Endothelial cell of umbilical vein (primary cell): ENCODE measurements at regions not wholly inside any gene's neighbourhood (a gene's known extent, or its start where the extent isn't known, plus 50 kb on each side); places are given as distances from the start of the nearest gene placed in this dataset.

Experiments used
- BruUV-seq: library from RNA; stranded (reverse); fragments of 400-500 nt; replicated peaks from 2 replicates; lab custom pipeline; 2021; lab: Mats Ljungman, UMichigan
- CTCF ChIA-PET: fragments of 300-600, 350-600 bp; sonication (Branson Sonifier 250); formaldehyde crosslinking; loops from one replicate; lab custom pipeline; 2021; ENCODE audit warnings: antibody characterized with exemption, inconsistent platforms; lab: Charles Lee
- POLR2A ChIA-PET: fragments of 300-600, 350-600 bp; sonication (Branson Sonifier 250); formaldehyde crosslinking; loops from one replicate; lab custom pipeline; 2021; ENCODE audit warnings: antibody characterized with exemption, inconsistent platforms; lab: Charles Lee
- DNase-seq: peaks from one replicate; pipeline ENCODE4 v3.0.0-alpha.2; 2011; ENCODE audit warnings: low read depth, low spot score
- FAIRE-seq: peaks from 2 replicates; lab custom pipeline; 2011; peaks lifted over from hg19 to GRCh38; lab: Jason Lieb, UNC
- H2AFZ ChIP-seq: 2 replicates; pipeline ENCODE4 v1.6.0; 2012; ENCODE audit warnings: low read depth, low read length, control low read depth, inconsistent platforms
- H3K27ac ChIP-seq: 2 replicates; pipeline ENCODE4 v1.5.1; 2011; ENCODE audit warnings: low read depth, mild to moderate bottlenecking, control low read depth, low read length, moderate library complexity; ENCODE audit not compliant: insufficient read depth
- H3K27me3 ChIP-seq, 2 experiments: 2 replicates each; pipeline versions ENCODE4 v1.6.0 to v1.6.1; 2011; ENCODE audit warnings: low read length in 2 of 2, mixed read lengths in 1 of 2; ENCODE audit not compliant: control insufficient read depth in 2 of 2, insufficient read depth in 2 of 2
- H3K36me3 ChIP-seq, 2 experiments: 2 replicates in 1 of 2; 3 replicates in 1 of 2; pipeline ENCODE4 v1.5.1; 2011; ENCODE audit warnings: low read length in 2 of 2, mild to moderate bottlenecking in 1 of 2, moderate library complexity in 1 of 2; ENCODE audit not compliant: control insufficient read depth in 2 of 2, insufficient read depth in 2 of 2; ENCODE audit errors: extremely low read depth in 1 of 2
- H3K4me1 ChIP-seq: 3 replicates; pipeline ENCODE4 v1.5.1; 2011; ENCODE audit warnings: mild to moderate bottlenecking, low read length; ENCODE audit not compliant: control insufficient read depth, insufficient read depth; ENCODE audit errors: extremely low read depth
- H3K4me2 ChIP-seq: 2 replicates; pipeline ENCODE4 v1.6.1; 2011; ENCODE audit warnings: low read length, control low read depth, mixed read lengths; ENCODE audit not compliant: insufficient read depth
- H3K4me3 ChIP-seq, 3 experiments: fragments of 200-600 bp in 1 of 3; sonication (generic), shearing (Covaris generic) in 1 of 3; replicated peaks in 1 of 3; 2 replicates each; pipeline ENCODE4 v1.5.1; 2011 to 2016; ENCODE audit warnings: control low read depth in 3 of 3, low read length in 3 of 3, mild to moderate bottlenecking in 2 of 3, inconsistent platforms in 1 of 3, low read depth in 1 of 3, moderate library complexity in 1 of 3; ENCODE audit not compliant: insufficient read depth in 1 of 3
- H3K79me2 ChIP-seq: 2 replicates; pipeline ENCODE4 v1.6.0; 2012; ENCODE audit warnings: low read length, inconsistent platforms; ENCODE audit not compliant: control insufficient read depth, insufficient read depth
- H3K9ac ChIP-seq: replicated peaks from 2 replicates; pipeline ENCODE3; 2011; ENCODE audit warnings: low read length, control low read depth; ENCODE audit not compliant: insufficient read depth; ENCODE audit errors: extremely low read depth
- H3K9me1 ChIP-seq: replicated peaks from 3 replicates; pipeline ENCODE4 v1.6.0; 2011; ENCODE audit warnings: mild to moderate bottlenecking, low read length; ENCODE audit not compliant: control insufficient read depth, insufficient read depth; ENCODE audit errors: extremely low read depth
- H3K9me3 ChIP-seq: replicated peaks from 2 replicates; pipeline ENCODE4 v1.5.1; 2012; ENCODE audit warnings: low read length, inconsistent platforms; ENCODE audit not compliant: control insufficient read depth, insufficient read depth
- H4K20me1 ChIP-seq: replicated peaks from 2 replicates; pipeline ENCODE3; 2011; ENCODE audit warnings: mild to moderate bottlenecking, low read length; ENCODE audit not compliant: control insufficient read depth, insufficient read depth; ENCODE audit errors: extremely low read depth
- EZH2 ChIP-seq: IDR thresholded peaks from 2 replicates; pipeline ENCODE4 v1.6.1; 2012; ENCODE audit warnings: borderline replicate concordance, low read depth, mild to moderate bottlenecking, moderate library complexity, low read length, inconsistent platforms; ENCODE audit not compliant: severe bottlenecking
- FOS ChIP-seq: IDR thresholded peaks from 2 replicates; pipeline ENCODE4 v1.6.1; 2011; ENCODE audit warnings: mild to moderate bottlenecking, low read length, moderate library complexity, borderline replicate concordance; ENCODE audit not compliant: insufficient read depth
- GATA2 ChIP-seq: IDR thresholded peaks from 2 replicates; pipeline ENCODE4 v1.7.0; 2011; ENCODE audit warnings: low read depth, mild to moderate bottlenecking, moderate library complexity, mixed read lengths, low read length; ENCODE audit not compliant: insufficient read length, insufficient read depth
- JUN ChIP-seq: IDR thresholded peaks from 2 replicates; pipeline ENCODE4 v1.6.1; 2011; ENCODE audit warnings: borderline replicate concordance, low read depth; ENCODE audit not compliant: insufficient read length, insufficient read depth
- MAX ChIP-seq: IDR thresholded peaks from 2 replicates; pipeline ENCODE4 v1.6.1; 2011; ENCODE audit not compliant: insufficient read depth, insufficient read length
- MYC ChIP-seq: IDR thresholded peaks from one replicate; pipeline ENCODE4 v1.6.1; 2011; ENCODE audit warnings: mild to moderate bottlenecking, low read depth, low read length
- POLR2A ChIP-seq: IDR thresholded peaks from 2 replicates; pipeline ENCODE4 v1.6.1; 2012; ENCODE audit warnings: low read depth, mild to moderate bottlenecking, control low read depth, low read length
- POLR2AphosphoS5 ChIP-seq: IDR thresholded peaks from 2 replicates; pipeline ENCODE4 v1.6.1; 2012; ENCODE audit warnings: low read depth, mild to moderate bottlenecking, control low read depth, low read length, moderate library complexity; ENCODE audit not compliant: insufficient read depth
- dilution Hi-C: fragments of 300-500 bp; cut with MboI; formaldehyde crosslinking; loops from one replicate; pipeline ENCODE4 v1.15.0; 2019; ENCODE audit warnings: low sequenced_read_pairs; ENCODE audit not compliant: extremely low pct_ligation_motif_present
- intact Hi-C: fragments of 100-400 bp; cut with micrococcal nuclease; formaldehyde crosslinking; loops from one replicate; pipeline ENCODE4 v1.10.0; 2022
- TF ChIP-seq, protein P1 (sequence below), 2 donors: IDR thresholded peaks; 1 replicate in 1 of 2; 2 replicates in 1 of 2; pipeline ENCODE4 v1.5.1; 2011; ENCODE audit warnings: low read length in 2 of 2, mild to moderate bottlenecking in 2 of 2, moderate library complexity in 2 of 2, control low read depth in 1 of 2, inconsistent platforms in 1 of 2, low read depth in 1 of 2; ENCODE audit not compliant: insufficient read depth in 1 of 2; ENCODE audit errors: extremely low read depth in 1 of 2

- FAIRE-seq, result no peak
- no peak for DNase-seq
- Histone ChIP-seq H3K4me1 (peaks cover 9% of the 10 kb centered on the region), H3K9ac (no peak overlapping the region), H3K9me1 (no peaks in the 10 kb centered on the region), H4K20me1 (no peaks in the 10 kb centered on the region), H3K4me3 (no peak overlapping the region), H3K79me2 (no peaks in the 10 kb centered on the region), H3K27me3 (no peaks in the 10 kb centered on the region), H3K27ac (no peak overlapping the region), H3K4me2 (no peak overlapping the region), H2AFZ (no peak overlapping the region), H3K9me3 (no peaks in the 10 kb centered on the region), H3K36me3 (no peaks in the 10 kb centered on the region)
- TF ChIP-seq, protein P1, sequence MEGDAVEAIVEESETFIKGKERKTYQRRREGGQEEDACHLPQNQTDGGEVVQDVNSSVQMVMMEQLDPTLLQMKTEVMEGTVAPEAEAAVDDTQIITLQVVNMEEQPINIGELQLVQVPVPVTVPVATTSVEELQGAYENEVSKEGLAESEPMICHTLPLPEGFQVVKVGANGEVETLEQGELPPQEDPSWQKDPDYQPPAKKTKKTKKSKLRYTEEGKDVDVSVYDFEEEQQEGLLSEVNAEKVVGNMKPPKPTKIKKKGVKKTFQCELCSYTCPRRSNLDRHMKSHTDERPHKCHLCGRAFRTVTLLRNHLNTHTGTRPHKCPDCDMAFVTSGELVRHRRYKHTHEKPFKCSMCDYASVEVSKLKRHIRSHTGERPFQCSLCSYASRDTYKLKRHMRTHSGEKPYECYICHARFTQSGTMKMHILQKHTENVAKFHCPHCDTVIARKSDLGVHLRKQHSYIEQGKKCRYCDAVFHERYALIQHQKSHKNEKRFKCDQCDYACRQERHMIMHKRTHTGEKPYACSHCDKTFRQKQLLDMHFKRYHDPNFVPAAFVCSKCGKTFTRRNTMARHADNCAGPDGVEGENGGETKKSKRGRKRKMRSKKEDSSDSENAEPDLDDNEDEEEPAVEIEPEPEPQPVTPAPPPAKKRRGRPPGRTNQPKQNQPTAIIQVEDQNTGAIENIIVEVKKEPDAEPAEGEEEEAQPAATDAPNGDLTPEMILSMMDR (IDR thresholded peaks at IDR 0.05; ENCODE audit: extremely low read depth in 1 of 2, insufficient read depth in 1 of 2, low read depth in 1 of 2, low read length in 2 of 2), result no peak
- TF ChIP-seq POLR2AphosphoS5, result no peak
- no peak for TF ChIP-seq POLR2A
- TF ChIP-seq FOS, result no peak
- no peak for TF ChIP-seq EZH2
- no peak for TF ChIP-seq MYC
- TF ChIP-seq JUN, result no peak
- TF ChIP-seq GATA2, result no peak
- TF ChIP-seq MAX, result no peak
- ChIA-PET POLR2A (no interaction called here), CTCF (no interaction called here)
- dilution Hi-C loops (no loop called here), intact Hi-C loops (no loop called here)
- no TSS peak for BruUV-seq
Measured at GRCh38 chr11:110824912-110825620, 112.8 kb upstream of the ARHGAP20 start.
